ENCODE measurements at regions not wholly inside any gene's neighbourhood (a gene's known extent, or its start where the extent isn't known, plus 50 kb on each side); places are given as distances from the start of the nearest gene placed in this dataset.

GRCh38 chr18:61607867-61608266 is 274.6 kb downstream of the CDH20 start:
- H3F3A ChIP-seq (replicated peaks; ENCODE audit: insufficient read depth), result peaks cover 31% of the 10 kb centered on the region
- H3K4me3 ChIP-seq (ENCODE audit: low read depth in 2 of 2, low read length in 1 of 2), result no peak overlapping the region
- POLR2A ChIA-PET, result no interaction called here
- CTCF ChIA-PET, result interaction anchor here (0.6 to 1.8 kb wide), 3 partner anchors 26 to 886 kb away, joined by 3 to 9 read pairs (median 3); no protein-coding TSS in a partner anchor
- H3K9ac ChIP-seq, result peak overlapping the region; percentile 38
- H3K9me3 ChIP-seq, result no peaks in the 10 kb centered on the region
- peak overlapping the region; percentile 12; the same call in 1 of the 2 replicates for H3K4me2 ChIP-seq
- H3K4me1 ChIP-seq (ENCODE audit: control insufficient read depth in 1 of 2, insufficient read depth in 2 of 2, low read depth in 1 of 2, low read length in 1 of 2), result peaks cover 7 to 45% of the 10 kb centered on the region in 2 experiments
- no peak for DNase-seq
- peak overlapping the region; percentile 70 to 92; a peak in 3 of 4 replicates for H3K27ac ChIP-seq (ENCODE audit: low read depth in 2 of 2, low read length in 1 of 2)
- H2AFZ ChIP-seq (ENCODE audit: low read depth), result peak overlapping the region; percentile 66; the same call in 1 of the 2 replicates
- 70% methylated on average over 2 of the region's 2 CpGs for WGBS (ENCODE audit: low lambda C conversion rate)
- H3K79me2 ChIP-seq (ENCODE audit: insufficient read depth), result peaks cover 27% of the 10 kb centered on the region; the same call in 1 of the 2 replicates
- no peaks in the 10 kb centered on the region for H4K20me1 ChIP-seq (ENCODE audit: insufficient read depth)
- H3K27me3 ChIP-seq (ENCODE audit: insufficient read depth), result no peaks in the 10 kb centered on the region
- H3K36me3 ChIP-seq (replicated peaks in 1 of 2; ENCODE audit: control insufficient read depth in 1 of 2, insufficient read depth in 2 of 2, low read length in 1 of 2), result no peaks in the 10 kb centered on the region
- TF ChIP-seq POLR2AphosphoS5 (IDR thresholded peaks at IDR 0.05; ENCODE audit: low read depth, low read length), result no peak
- no peak for TF ChIP-seq CTCF (IDR thresholded peaks at IDR 0.05)
- no peak for TF ChIP-seq RFX5 (IDR thresholded peaks at IDR 0.05; ENCODE audit: low read length)
- TF ChIP-seq MEF2A (IDR thresholded peaks at IDR 0.05; ENCODE audit: borderline replicate concordance, low read depth), result no peak
- no peak for TF ChIP-seq TAF1 (IDR thresholded peaks at IDR 0.05; ENCODE audit: borderline replicate concordance, low read depth, low read length)
- TF ChIP-seq RAD21 (IDR thresholded peaks at IDR 0.05; ENCODE audit: low read length), result no peak
- no peak for TF ChIP-seq USF2 (IDR thresholded peaks at IDR 0.05; ENCODE audit: borderline replicate concordance, low read depth, low read length)
- TF ChIP-seq SMC3 (IDR thresholded peaks at IDR 0.05; ENCODE audit: low read depth, low read length), result no peak
- no peak for TF ChIP-seq NRF1 (IDR thresholded peaks at IDR 0.05; ENCODE audit: low read depth, low read length)
- no peaks in the 10 kb centered on the region for H3K9me2 ChIP-seq

- no peaks in the 10 kb centered on the region for H3K9me3 ChIP-seq
- peak overlapping the region; percentile 33; the same call in 1 of the 2 replicates for H2AFZ ChIP-seq (ENCODE audit: low read depth)
- H3K27me3 ChIP-seq (ENCODE audit: insufficient read depth), result no peaks in the 10 kb centered on the region
- H4K20me1 ChIP-seq (ENCODE audit: insufficient read depth), result no peaks in the 10 kb centered on the region
- peak overlapping the region; percentile 55; the same call in 1 of the 2 replicates for H3K9ac ChIP-seq
- H3K4me1 ChIP-seq (ENCODE audit: control insufficient read depth in 1 of 2, insufficient read depth in 2 of 2, low read depth in 1 of 2, low read length in 1 of 2), result peaks cover 7 to 54% of the 10 kb centered on the region in 2 experiments
- H3F3A ChIP-seq (replicated peaks; ENCODE audit: insufficient read depth), result peaks cover 39% of the 10 kb centered on the region
- peak overlapping the region in 1 of 2 experiments; percentile 40; a peak in 3 of 4 replicates for H3K4me3 ChIP-seq (ENCODE audit: low read depth in 2 of 2, low read length in 1 of 2)
- DNase-seq, result no peak
- H3K36me3 ChIP-seq (replicated peaks in 1 of 2; ENCODE audit: control insufficient read depth in 1 of 2, insufficient read depth in 2 of 2, low read length in 1 of 2), result no peaks in the 10 kb centered on the region
- no peaks in the 10 kb centered on the region for H3K9me2 ChIP-seq
- WGBS (ENCODE audit: low lambda C conversion rate), result 0% methylated on average over 2 of the region's 5 CpGs
- H3K4me2 ChIP-seq, result peak overlapping the region; percentile 65
- peaks cover 31% of the 10 kb centered on the region; the same call in 1 of the 2 replicates for H3K79me2 ChIP-seq (ENCODE audit: insufficient read depth)
- peak overlapping the region; percentile 70 to 92 for H3K27ac ChIP-seq (ENCODE audit: low read depth in 2 of 2, low read length in 1 of 2)
- POLR2A ChIA-PET, result interaction anchor here (1.1 kb wide), 1 partner anchor 11 kb away, joined by 3 read pairs; no protein-coding TSS in a partner anchor
- CTCF ChIA-PET, result interaction anchor here (1.1 to 1.8 kb wide), 2 partner anchors 25 to 286 kb away, joined by 6 to 9 read pairs; partner anchors contain the start of gene RNF152
- peak; percentile 40; the same call in 1 of the 2 replicates for TF ChIP-seq ELF1 (IDR thresholded peaks at IDR 0.05)
- TF ChIP-seq USF1 (IDR thresholded peaks at IDR 0.05; ENCODE audit: borderline replicate concordance, low read depth), result no peak
- TF ChIP-seq MAX (IDR thresholded peaks at IDR 0.05; ENCODE audit: low read depth), result peak; percentile 73
- TF ChIP-seq EP300 (IDR thresholded peaks at IDR 0.05; ENCODE audit: borderline replicate concordance in 1 of 2, low read depth in 1 of 2, low read length in 1 of 2), result peak in 1 of 2 experiments; percentile 94; a peak in 2 of 4 replicates
- no peak for TF ChIP-seq CHD2 (IDR thresholded peaks at IDR 0.05; ENCODE audit: low read length, partially characterized antibody)
- TF ChIP-seq ZBTB33 (IDR thresholded peaks at IDR 0.05; ENCODE audit: borderline replicate concordance, low read depth), result no peak
- peak; percentile 17; the same call in 1 of the 2 replicates for TF ChIP-seq REST (IDR thresholded peaks at IDR 0.05; ENCODE audit: low read depth, low read length)
- no peak for TF ChIP-seq RFX5 (IDR thresholded peaks at IDR 0.05; ENCODE audit: low read length)
- peak; percentile 92 for TF ChIP-seq JUND (IDR thresholded peaks at IDR 0.05)
- TF ChIP-seq MEF2A (IDR thresholded peaks at IDR 0.05; ENCODE audit: borderline replicate concordance, low read depth), result no peak
These were observed 273.5 kb downstream of the CDH20 start for GRCh38 chr18:61606759-61607158.

All from SK-N-SH (cell line).